Thymus (tissue), 11 donors: ENCODE measurements at regions not wholly inside any gene's neighbourhood (a gene's known extent, or its start where the extent isn't known, plus 50 kb on each side); places are given as distances from the start of the nearest gene placed in this dataset.

Experiments used
- DNase-seq, 9 donors: peaks; one replicate each; pipeline ENCODE4 v3.0.0-alpha.2; 2013; ENCODE audit warnings: low spot score in 9 of 9, low read depth in 6 of 9, missing footprints in 1 of 9
- H3K27ac ChIP-seq, 2 donors: one replicate each; pipeline ENCODE4 v1.5.1; 2013; ENCODE audit warnings: control low read depth in 1 of 2, low read depth in 1 of 2, low read length in 1 of 2, mild to moderate bottlenecking in 1 of 2, moderate library complexity in 1 of 2
- H3K27me3 ChIP-seq, 2 donors: one replicate each; pipeline ENCODE4 v1.5.1; 2013; ENCODE audit warnings: low read length in 1 of 2; ENCODE audit not compliant: control insufficient read depth in 2 of 2, insufficient read depth in 1 of 2
- H3K36me3 ChIP-seq, 2 donors: one replicate each; pipeline ENCODE4 v1.5.1; 2013; ENCODE audit warnings: low read length in 1 of 2, mild to moderate bottlenecking in 1 of 2, moderate library complexity in 1 of 2; ENCODE audit not compliant: control insufficient read depth in 2 of 2, insufficient read depth in 2 of 2
- H3K4me1 ChIP-seq, 2 donors: one replicate each; pipeline ENCODE4 v1.5.1; 2013; ENCODE audit warnings: low read length in 2 of 2; ENCODE audit not compliant: control insufficient read depth in 2 of 2, insufficient read depth in 2 of 2
- H3K4me3 ChIP-seq, 2 donors: one replicate each; pipeline ENCODE4 v1.5.1; 2013; ENCODE audit warnings: low read length in 2 of 2, control low read depth in 1 of 2, mild to moderate bottlenecking in 1 of 2
- H3K9me3 ChIP-seq, 2 donors: one replicate each; pipeline ENCODE4 v1.5.1; 2013; ENCODE audit warnings: low read length in 1 of 2, mild to moderate bottlenecking in 1 of 2; ENCODE audit not compliant: control insufficient read depth in 2 of 2, insufficient read depth in 1 of 2
- WGBS: extraction: QIAGEN DNeasy Blood & Tissue Kit; methylation state at CpG from one replicate; pipeline ENCODE4 v1.1.7; 2013; 5-methylcytosine and 5-hydroxymethylcytosine counted together
- donor health status: healthy.

GRCh38 chr4:58209001-58209400 is 1098.8 kb upstream of the IGFBP7 start:
- H3K4me1 ChIP-seq: no peaks in the 10 kb centered on the region
- H3K36me3 ChIP-seq: no peaks in the 10 kb centered on the region
- no peaks in the 10 kb centered on the region for H3K27me3 ChIP-seq
- H3K9me3 ChIP-seq: no peaks in the 10 kb centered on the region
- H3K4me3 ChIP-seq: no peak overlapping the region
- no peak overlapping the region for H3K27ac ChIP-seq
- 87% methylated on average over 2 of the region's 2 CpGs for WGBS
- DNase-seq: no peak

- Histone ChIP-seq H3K27ac (no peak overlapping the region), H3K9me3 (no peaks in the 10 kb centered on the region), H3K4me3 (no peak overlapping the region), H3K27me3 (no peaks in the 10 kb centered on the region), H3K36me3 (no peaks in the 10 kb centered on the region), H3K4me1 (no peaks in the 10 kb centered on the region)
- no peak for DNase-seq
- WGBS: 91% methylated on average over 3 of the region's 3 CpGs
These were observed 1095.5 kb upstream of the IGFBP7 start for GRCh38 chr4:58205446-58206235.

- WGBS: 84% methylated on average over 2 of the region's 2 CpGs
- no peaks in the 10 kb centered on the region for H3K4me1 ChIP-seq
- no peaks in the 10 kb centered on the region for H3K9me3 ChIP-seq
- H3K36me3 ChIP-seq: no peaks in the 10 kb centered on the region
- no peak overlapping the region for H3K4me3 ChIP-seq
- no peaks in the 10 kb centered on the region for H3K27me3 ChIP-seq
- H3K27ac ChIP-seq: no peak overlapping the region
- no peak for DNase-seq
These were observed 1082.0 kb upstream of the IGFBP7 start for GRCh38 chr4:58192217-58192616.

- DNase-seq: no peak
- 84% methylated on average over 5 of the region's 5 CpGs for WGBS
- Histone ChIP-seq H3K9me3 (no peaks in the 10 kb centered on the region), H3K36me3 (no peaks in the 10 kb centered on the region), H3K27ac (no peak overlapping the region), H3K27me3 (no peaks in the 10 kb centered on the region), H3K4me3 (no peak overlapping the region), H3K4me1 (no peaks in the 10 kb centered on the region)
These were observed 1080.9 kb upstream of the IGFBP7 start for GRCh38 chr4:58191109-58191508.

- Histone ChIP-seq H3K4me3 (no peak overlapping the region), H3K27ac (no peak overlapping the region), H3K36me3 (no peaks in the 10 kb centered on the region), H3K9me3 (no peaks in the 10 kb centered on the region), H3K27me3 (no peaks in the 10 kb centered on the region), H3K4me1 (no peaks in the 10 kb centered on the region)
- DNase-seq: no peak
- WGBS: 92% methylated on average over 4 of the region's 4 CpGs
These were observed 1078.1 kb upstream of the IGFBP7 start for GRCh38 chr4:58188316-58188715.

GRCh38 chr4:58175024-58175423 is 1064.8 kb upstream of the IGFBP7 start:
- Histone ChIP-seq H3K27ac (no peak overlapping the region), H3K27me3 (no peaks in the 10 kb centered on the region), H3K36me3 (no peaks in the 10 kb centered on the region), H3K4me1 (no peaks in the 10 kb centered on the region), H3K9me3 (no peaks in the 10 kb centered on the region), H3K4me3 (no peak overlapping the region)
- 86% methylated on average over 2 of the region's 2 CpGs for WGBS
- DNase-seq: no peak

- WGBS: 80% methylated on average over 4 of the region's 4 CpGs
- Histone ChIP-seq H3K4me3 (no peak overlapping the region), H3K27me3 (no peaks in the 10 kb centered on the region), H3K36me3 (no peaks in the 10 kb centered on the region), H3K4me1 (no peaks in the 10 kb centered on the region), H3K27ac (no peak overlapping the region), H3K9me3 (no peaks in the 10 kb centered on the region)
- DNase-seq: no peak
These were observed 1056.3 kb upstream of the IGFBP7 start for GRCh38 chr4:58166490-58166889.

- Histone ChIP-seq H3K4me3 (no peak overlapping the region), H3K27me3 (no peaks in the 10 kb centered on the region), H3K27ac (peak overlapping the region in 1 of 2 donors; percentile 28), H3K36me3 (no peaks in the 10 kb centered on the region), H3K9me3 (no peaks in the 10 kb centered on the region), H3K4me1 (no peaks in the 10 kb centered on the region)
- peak in 3 of 9 donors; percentile 3 to 21 (median 8) for DNase-seq
- 78% methylated on average over 2 of the region's 2 CpGs for WGBS
These were observed 1053.0 kb upstream of the IGFBP7 start for GRCh38 chr4:58163156-58163555.

- Histone ChIP-seq H3K4me3 (no peak overlapping the region), H3K4me1 (no peaks in the 10 kb centered on the region), H3K9me3 (peaks cover 0 to 13% of the 10 kb centered on the region in 2 donors), H3K27ac (no peak overlapping the region), H3K36me3 (no peaks in the 10 kb centered on the region), H3K27me3 (no peaks in the 10 kb centered on the region)
- 93% methylated on average over 17 of the region's 17 CpGs for WGBS
- DNase-seq: no peak
These were observed 1039.4 kb upstream of the IGFBP7 start for GRCh38 chr4:58149404-58150085.
